Epithelial cell of proximal tubule (primary cell): ENCODE measurements at regions not wholly inside any gene's neighbourhood (a gene's known extent, or its start where the extent isn't known, plus 50 kb on each side); places are given as distances from the start of the nearest gene placed in this dataset.
"Not testable (repeated sequence)": the region's sequence is repeated elsewhere in the genome, so short reads cannot be mapped to it uniquely, and the experiment has no call there.

Source experiments
- DNase-seq: peaks from one replicate; pipeline ENCODE4 v3.0.0-alpha.2; 2011; ENCODE audit warnings: low read depth
- H3K4me3 ChIP-seq: 2 replicates; pipeline ENCODE4 v1.5.1; 2011; ENCODE audit warnings: low read depth, mild to moderate bottlenecking, low read length
- TF ChIP-seq, protein P1 (sequence below): conservative IDR thresholded peaks from 2 replicates; pipeline ENCODE4 v1.5.1; 2012; ENCODE audit warnings: low read depth, mild to moderate bottlenecking, low read length

DNA sequence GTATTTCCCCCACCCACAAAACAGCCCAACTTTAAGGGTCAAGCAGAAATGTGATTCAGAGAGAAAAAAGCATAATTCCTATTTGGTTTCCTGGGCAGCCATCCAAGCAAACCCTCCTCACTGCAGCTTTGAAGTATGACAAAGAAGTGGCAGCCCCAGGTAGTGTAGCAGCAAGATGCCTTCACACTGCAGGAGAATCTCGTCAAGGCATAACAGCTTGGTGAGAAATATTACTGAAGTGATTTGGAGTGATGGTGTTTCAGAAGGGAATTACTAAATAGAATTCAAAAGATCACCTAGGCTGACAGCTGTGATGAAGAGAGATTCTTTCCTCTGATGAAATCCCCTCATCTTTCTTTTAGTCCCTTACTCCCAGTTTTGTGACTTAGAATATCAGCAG is 173.9 kb downstream of the PYDC2 start:
- no peak overlapping the region for H3K4me3 ChIP-seq
- DNase-seq: no peak
- TF ChIP-seq, protein P1, sequence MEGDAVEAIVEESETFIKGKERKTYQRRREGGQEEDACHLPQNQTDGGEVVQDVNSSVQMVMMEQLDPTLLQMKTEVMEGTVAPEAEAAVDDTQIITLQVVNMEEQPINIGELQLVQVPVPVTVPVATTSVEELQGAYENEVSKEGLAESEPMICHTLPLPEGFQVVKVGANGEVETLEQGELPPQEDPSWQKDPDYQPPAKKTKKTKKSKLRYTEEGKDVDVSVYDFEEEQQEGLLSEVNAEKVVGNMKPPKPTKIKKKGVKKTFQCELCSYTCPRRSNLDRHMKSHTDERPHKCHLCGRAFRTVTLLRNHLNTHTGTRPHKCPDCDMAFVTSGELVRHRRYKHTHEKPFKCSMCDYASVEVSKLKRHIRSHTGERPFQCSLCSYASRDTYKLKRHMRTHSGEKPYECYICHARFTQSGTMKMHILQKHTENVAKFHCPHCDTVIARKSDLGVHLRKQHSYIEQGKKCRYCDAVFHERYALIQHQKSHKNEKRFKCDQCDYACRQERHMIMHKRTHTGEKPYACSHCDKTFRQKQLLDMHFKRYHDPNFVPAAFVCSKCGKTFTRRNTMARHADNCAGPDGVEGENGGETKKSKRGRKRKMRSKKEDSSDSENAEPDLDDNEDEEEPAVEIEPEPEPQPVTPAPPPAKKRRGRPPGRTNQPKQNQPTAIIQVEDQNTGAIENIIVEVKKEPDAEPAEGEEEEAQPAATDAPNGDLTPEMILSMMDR: no peak

DNA sequence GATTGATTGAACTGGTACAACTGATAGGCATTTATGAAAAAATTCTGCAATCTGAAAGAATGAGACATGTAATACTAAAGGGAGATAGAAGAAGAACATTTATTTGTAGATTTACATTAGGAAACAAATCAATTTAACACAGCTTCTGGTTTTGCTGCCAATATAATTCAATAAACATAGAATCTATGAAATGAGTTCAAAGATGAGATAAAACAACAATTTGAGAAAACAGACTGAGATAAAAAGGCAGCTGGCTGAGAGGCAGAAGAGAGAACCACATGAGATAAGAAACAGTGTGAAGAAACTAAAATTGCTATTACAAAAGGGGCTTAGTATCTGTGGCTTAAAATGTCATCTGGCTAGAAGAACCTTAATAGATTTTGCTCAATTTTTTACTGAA is 176.6 kb downstream of the PYDC2 start:
- no peak overlapping the region for H3K4me3 ChIP-seq
- TF ChIP-seq, protein P1: no peak
- DNase-seq: no peak

DNA sequence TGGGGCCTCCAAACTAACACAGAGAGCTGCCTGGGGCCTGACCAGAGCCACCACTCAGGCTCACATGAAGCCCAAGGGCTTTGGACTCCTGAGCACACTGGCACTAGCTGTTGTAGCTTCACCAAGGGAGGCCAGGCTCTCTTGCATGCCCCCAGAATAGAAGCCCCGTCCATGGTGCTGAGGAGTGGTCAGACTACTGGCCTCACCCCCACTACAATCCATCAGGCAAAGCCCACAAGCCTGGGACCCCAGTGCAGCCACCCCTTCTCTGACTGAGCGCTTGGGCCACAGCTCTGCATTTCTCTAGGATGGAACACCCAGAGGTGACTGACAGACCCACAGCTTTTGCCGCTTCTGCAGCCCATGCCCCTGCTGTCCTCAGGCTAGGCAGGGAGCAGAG is 180.8 kb downstream of the PYDC2 start:
- no peak overlapping the region for H3K4me3 ChIP-seq
- TF ChIP-seq, protein P1: no peak
- no peak for DNase-seq

DNA sequence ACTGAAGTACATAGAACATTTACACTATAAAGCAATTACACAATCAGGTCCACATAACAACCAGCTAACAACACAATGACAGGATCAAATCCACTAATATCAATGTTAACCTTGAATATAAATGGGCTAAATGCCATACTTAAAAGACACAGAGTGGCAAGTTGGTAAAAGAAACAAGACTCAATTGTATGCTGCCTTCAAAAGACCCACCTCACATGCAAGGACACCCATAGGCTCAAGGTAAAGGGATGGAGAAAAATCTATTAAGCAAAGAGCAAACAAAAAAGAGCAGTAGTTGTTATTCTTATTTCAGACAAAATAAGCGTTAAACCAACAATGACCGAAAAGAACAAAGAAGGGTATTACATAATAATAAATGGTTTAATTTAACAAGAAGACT is 183.3 kb downstream of the PYDC2 start:
- TF ChIP-seq, protein P1: no peak
- DNase-seq: no peak

DNA sequence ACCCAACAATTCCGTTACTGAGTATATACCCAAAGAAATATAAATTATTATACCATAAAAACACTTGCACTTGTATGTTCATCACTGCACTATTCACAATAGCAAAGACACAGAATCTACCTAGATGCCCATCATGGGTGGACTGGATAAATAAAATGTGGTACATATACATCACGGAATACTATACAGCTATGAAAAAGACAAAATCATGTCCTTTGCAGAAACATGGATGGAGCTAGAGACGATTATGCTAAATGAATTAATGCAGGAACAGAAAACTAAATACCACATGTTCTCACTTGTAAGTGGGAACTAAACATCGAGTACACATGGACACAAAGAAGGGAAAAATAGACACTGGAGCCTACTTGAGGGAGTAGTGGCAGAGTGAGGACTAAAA is 185.3 kb downstream of the PYDC2 start:
- TF ChIP-seq, protein P1: no peak
- H3K4me3 ChIP-seq: no peak overlapping the region
- no peak for DNase-seq

More for the DNA sequence above, 183.3 kb downstream of the PYDC2 start:
- no peak overlapping the region for H3K4me3 ChIP-seq

DNA sequence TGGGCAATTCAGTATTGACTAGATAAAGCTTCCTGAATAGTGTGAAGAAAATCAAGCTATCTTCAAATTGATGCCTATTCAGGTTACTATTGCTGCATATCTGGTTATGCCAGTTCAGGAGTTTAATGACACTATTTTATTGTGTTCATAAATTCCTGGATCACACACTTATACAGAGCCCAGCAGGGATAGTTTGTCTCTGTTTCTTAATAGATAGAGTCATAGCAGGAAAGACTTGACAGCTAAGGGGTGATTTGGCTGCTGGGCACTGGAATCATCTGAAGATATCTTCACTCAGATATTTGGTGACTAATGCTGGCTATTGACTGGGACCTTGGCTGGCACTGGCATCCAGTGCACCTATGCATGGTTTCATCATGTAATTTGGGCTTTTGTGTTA is 187.8 kb downstream of the PYDC2 start:
- H3K4me3 ChIP-seq: no peak overlapping the region
- no peak for DNase-seq
- TF ChIP-seq, protein P1: no peak

DNA sequence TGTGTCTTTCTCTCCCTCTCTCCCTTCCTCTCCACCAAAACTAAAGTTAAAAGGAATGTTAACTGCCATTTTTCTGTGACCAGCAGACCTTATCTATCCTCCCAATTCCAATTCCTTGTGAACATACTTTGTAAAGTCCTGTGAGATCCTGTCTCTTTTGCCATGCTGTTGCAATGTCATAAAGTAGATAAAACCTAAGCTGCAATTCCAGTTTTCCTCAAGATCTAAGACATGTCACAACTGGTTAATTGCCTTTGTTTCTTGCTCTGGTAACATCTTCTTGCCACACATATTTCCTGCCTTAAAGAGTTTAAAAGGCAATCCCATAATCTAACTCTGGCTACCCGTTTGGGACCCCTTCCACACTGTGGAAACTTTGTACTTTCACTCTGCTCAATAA is 188.7 kb downstream of the PYDC2 start:
- H3K4me3 ChIP-seq: no peak overlapping the region
- TF ChIP-seq, protein P1: no peak
- DNase-seq: no peak

DNA sequence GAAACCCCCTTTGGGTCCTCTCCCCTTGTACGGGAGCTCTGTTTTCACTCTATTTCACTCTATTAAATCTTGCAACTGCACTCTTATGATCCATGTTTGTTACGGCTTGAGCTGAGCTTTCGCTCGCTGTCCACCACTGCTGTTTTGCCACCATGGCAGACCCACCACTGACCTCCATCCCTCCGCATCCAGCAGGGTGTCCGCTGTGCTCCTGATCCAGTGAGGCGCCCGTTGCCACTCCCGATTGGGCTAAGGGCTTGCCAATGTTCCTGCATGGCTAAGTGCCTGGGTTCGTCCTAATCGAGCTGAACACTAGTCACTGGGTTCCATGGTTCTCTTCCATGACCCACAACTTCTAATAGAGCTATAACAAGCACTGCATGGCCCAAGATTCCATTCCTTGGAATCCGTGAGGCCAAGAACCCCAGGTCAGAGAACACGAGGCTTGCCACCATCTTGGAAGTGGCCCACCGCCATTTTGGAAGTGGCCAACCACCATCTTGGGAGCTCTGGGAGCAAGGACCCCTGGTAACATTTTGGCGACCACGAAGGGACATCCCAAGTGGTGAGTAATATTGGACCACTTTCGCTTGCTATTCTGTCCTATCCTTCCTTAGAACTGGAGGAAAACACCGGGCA is 197.9 kb downstream of the PYDC2 start:
- not testable (repeated sequence) for H3K4me3 ChIP-seq, DNase-seq

DNA sequence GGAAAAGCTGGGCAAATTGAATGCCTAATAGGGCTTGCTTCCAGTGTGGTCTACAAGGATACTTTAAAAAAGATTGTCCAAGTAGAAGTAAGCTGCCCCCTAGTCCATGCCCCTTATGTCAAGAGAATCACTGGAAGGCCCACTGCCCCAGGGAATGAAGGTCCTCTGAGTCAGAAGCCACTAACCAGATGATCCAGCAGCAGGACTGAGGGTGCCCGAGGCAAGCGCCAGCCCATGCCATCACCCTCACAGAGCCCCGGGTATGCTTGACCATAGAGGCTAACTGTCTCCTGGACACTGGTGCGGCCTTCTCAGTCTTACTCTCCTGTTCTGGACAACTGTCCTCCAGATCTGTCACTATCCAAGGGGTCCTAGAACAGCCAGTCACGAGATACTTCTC is 201.2 kb downstream of the PYDC2 start:
- not testable (repeated sequence) for DNase-seq, H3K4me3 ChIP-seq
